Peyer's patch (tissue), 4 donors: ENCODE measurements at regions not wholly inside any gene's neighbourhood (a gene's known extent, or its start where the extent isn't known, plus 50 kb on each side); places are given as distances from the start of the nearest gene placed in this dataset.

Source experiments
- DNase-seq, 3 donors: peaks; one replicate each; pipeline ENCODE4 v3.0.0-alpha.2; 2017 to 2019
- H3K27ac ChIP-seq, 4 donors: fragments of 200-600 bp; sonication (generic); one replicate each; pipeline ENCODE4 v1.5.1; 2016 to 2019
- H3K27me3 ChIP-seq, 2 donors: fragments of 200-600 bp; sonication (generic); one replicate each; pipeline ENCODE4 v1.5.1; 2019
- H3K36me3 ChIP-seq, 3 donors: fragments of 200-600 bp; sonication (generic); one replicate each; pipeline ENCODE4 v1.5.1; 2016 to 2019
- H3K4me1 ChIP-seq, 4 donors: fragments of 200-600 bp; sonication (generic); one replicate each; pipeline ENCODE4 v1.5.1; 2016 to 2019
- H3K4me3 ChIP-seq, 4 donors: fragments of 200-600 bp; sonication (generic); 1 replicate in 3 of 4; 2 replicates in 1 of 4; pipeline ENCODE4 v1.5.1; 2016 to 2019; ENCODE audit warnings: mild to moderate bottlenecking in 1 of 4
- H3K9me3 ChIP-seq, 4 donors: fragments of 200-600 bp; sonication (generic); one replicate each; pipeline ENCODE4 v1.5.1; 2016 to 2019; ENCODE audit warnings: mild to moderate bottlenecking in 1 of 4
- POLR2A ChIP-seq, 2 donors: fragments of 450-650 bp; IDR thresholded peaks; one replicate each; pipeline ENCODE4 v1.5.1; 2017; ENCODE audit warnings: antibody characterized with exemption in 2 of 2, mild to moderate bottlenecking in 2 of 2, moderate library complexity in 2 of 2
- TF ChIP-seq, protein P1 (sequence below), 6 experiments: fragments of 450-650 bp in 4 of 6; fragments of 200-600 bp in 2 of 6; sonication (generic) in 1 of 6; IDR thresholded peaks; one replicate each; pipeline ENCODE4 v1.5.1; 2017 to 2019; ENCODE audit warnings: antibody characterized with exemption in 6 of 6, mild to moderate bottlenecking in 3 of 6, moderate library complexity in 1 of 6

- Histone ChIP-seq H3K36me3 (no peaks in the 10 kb centered on the region), H3K4me1 (no peaks in the 10 kb centered on the region), H3K9me3 (no peaks in the 10 kb centered on the region), H3K27ac (no peak overlapping the region), H3K27me3 (no peaks in the 10 kb centered on the region), H3K4me3 (no peak overlapping the region)
- no peak for DNase-seq
- TF ChIP-seq, protein P1, sequence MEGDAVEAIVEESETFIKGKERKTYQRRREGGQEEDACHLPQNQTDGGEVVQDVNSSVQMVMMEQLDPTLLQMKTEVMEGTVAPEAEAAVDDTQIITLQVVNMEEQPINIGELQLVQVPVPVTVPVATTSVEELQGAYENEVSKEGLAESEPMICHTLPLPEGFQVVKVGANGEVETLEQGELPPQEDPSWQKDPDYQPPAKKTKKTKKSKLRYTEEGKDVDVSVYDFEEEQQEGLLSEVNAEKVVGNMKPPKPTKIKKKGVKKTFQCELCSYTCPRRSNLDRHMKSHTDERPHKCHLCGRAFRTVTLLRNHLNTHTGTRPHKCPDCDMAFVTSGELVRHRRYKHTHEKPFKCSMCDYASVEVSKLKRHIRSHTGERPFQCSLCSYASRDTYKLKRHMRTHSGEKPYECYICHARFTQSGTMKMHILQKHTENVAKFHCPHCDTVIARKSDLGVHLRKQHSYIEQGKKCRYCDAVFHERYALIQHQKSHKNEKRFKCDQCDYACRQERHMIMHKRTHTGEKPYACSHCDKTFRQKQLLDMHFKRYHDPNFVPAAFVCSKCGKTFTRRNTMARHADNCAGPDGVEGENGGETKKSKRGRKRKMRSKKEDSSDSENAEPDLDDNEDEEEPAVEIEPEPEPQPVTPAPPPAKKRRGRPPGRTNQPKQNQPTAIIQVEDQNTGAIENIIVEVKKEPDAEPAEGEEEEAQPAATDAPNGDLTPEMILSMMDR (IDR thresholded peaks at IDR 0.05): no peak
- no peak for TF ChIP-seq POLR2A (IDR thresholded peaks at IDR 0.05)
Measured at GRCh38 chr12:58812214-58812613, 108.1 kb downstream of the LRIG3 start.

DNA sequence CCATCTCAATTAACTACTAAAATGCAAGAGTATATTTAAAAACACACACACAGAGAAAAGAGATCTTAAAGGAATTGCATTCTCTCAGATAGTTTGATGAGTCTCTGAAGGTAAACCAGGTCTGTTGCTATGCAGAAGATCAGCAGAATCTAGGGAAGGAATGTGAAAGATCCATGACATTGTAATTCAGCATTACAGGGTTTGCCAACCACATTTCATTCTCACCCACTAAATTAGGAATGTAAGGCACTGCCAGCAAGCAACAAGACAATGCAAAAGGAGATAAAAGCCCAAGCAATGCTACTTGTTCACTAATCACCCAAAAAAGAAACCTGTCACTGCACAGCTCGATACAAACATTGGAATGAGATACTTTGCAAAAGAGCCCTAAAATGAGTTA is 106.3 kb downstream of the LRIG3 start:
- no peak overlapping the region for H3K4me3 ChIP-seq
- H3K27ac ChIP-seq: no peak overlapping the region
- no peak for DNase-seq
- H3K27me3 ChIP-seq: no peaks in the 10 kb centered on the region
- no peaks in the 10 kb centered on the region for H3K4me1 ChIP-seq
- no peak for TF ChIP-seq POLR2A (IDR thresholded peaks at IDR 0.05)
- TF ChIP-seq, protein P1 (IDR thresholded peaks at IDR 0.05): no peak
- no peaks in the 10 kb centered on the region for H3K9me3 ChIP-seq
- no peaks in the 10 kb centered on the region for H3K36me3 ChIP-seq

DNA sequence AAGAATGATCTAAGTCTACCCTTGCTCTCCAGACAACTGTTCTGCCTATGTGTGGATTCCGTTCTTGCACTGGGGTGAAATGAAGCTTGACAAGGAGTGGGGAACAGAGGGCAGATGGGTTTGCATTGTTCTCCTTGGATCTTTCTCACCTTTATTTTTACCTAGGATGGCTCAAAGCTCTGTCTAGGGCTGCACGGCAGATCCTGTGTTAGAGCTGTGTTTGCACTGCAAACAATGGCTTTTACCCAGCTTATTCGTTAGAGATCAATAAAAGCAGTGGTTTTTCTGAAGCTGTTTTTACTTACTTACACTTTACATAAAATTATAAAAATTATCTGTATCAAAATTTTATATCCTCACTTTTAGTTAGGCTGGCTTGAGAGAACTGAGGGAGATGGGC is 105.1 kb downstream of the LRIG3 start:
- TF ChIP-seq POLR2A (IDR thresholded peaks at IDR 0.05): no peak
- TF ChIP-seq, protein P1 (IDR thresholded peaks at IDR 0.05): no peak
- Histone ChIP-seq H3K36me3 (no peaks in the 10 kb centered on the region), H3K27me3 (no peaks in the 10 kb centered on the region), H3K4me3 (no peak overlapping the region), H3K27ac (no peak overlapping the region), H3K4me1 (no peaks in the 10 kb centered on the region), H3K9me3 (no peaks in the 10 kb centered on the region)
- no peak for DNase-seq

GRCh38 chr12:58818546-58818945 is 101.8 kb downstream of the LRIG3 start:
- DNase-seq: no peak
- no peak overlapping the region for H3K27ac ChIP-seq
- H3K27me3 ChIP-seq: no peaks in the 10 kb centered on the region
- no peaks in the 10 kb centered on the region for H3K4me1 ChIP-seq
- H3K9me3 ChIP-seq: no peaks in the 10 kb centered on the region
- H3K36me3 ChIP-seq: no peaks in the 10 kb centered on the region
- no peak for TF ChIP-seq POLR2A (IDR thresholded peaks at IDR 0.05)
- TF ChIP-seq, protein P1 (IDR thresholded peaks at IDR 0.05): no peak
- no peak overlapping the region for H3K4me3 ChIP-seq

DNA sequence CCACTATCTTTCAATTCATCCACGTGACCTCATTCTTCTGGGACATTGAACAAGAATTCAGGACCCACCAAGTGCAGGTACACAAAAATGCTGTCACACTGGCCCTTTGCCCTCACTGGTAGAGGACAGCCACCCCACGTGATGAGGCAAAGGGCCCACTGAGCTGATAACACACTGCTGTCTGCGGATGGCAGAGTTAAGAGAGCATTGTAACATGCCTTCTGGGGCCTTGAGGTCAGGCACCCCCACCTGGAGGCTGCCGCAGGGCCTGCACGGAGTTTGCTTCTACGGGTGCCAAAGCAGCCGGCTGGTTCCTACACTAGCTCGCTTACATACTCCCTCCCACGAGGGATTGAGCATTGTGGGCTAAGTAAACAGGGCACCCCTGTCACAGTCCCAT is 101.0 kb downstream of the LRIG3 start:
- H3K27ac ChIP-seq: no peak overlapping the region
- H3K27me3 ChIP-seq: no peaks in the 10 kb centered on the region
- DNase-seq: no peak
- TF ChIP-seq POLR2A (IDR thresholded peaks at IDR 0.05): no peak
- TF ChIP-seq, protein P1 (IDR thresholded peaks at IDR 0.05): no peak
- no peaks in the 10 kb centered on the region for H3K36me3 ChIP-seq
- H3K4me3 ChIP-seq: no peak overlapping the region
- H3K4me1 ChIP-seq: no peaks in the 10 kb centered on the region
- H3K9me3 ChIP-seq: no peaks in the 10 kb centered on the region

DNA sequence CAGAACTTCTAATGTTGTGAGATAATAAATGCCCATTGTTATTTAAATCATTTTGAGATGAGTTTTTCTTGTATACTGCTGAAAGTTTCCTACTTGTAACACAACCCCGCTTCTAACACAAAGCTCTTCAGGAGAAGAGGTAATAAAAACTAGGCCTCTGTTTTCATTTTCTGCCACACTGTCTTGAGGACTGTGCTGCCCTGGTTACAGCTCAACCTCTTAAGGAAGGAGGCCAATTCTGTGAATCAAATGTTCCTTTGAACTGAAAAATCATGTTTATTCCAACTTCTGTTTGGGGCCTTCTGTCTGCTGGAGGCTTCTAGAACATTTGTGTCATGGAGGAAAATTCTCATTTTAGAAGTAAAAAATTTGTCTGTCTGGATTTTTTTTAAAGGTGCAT is 100.3 kb downstream of the LRIG3 start:
- H3K4me1 ChIP-seq: no peaks in the 10 kb centered on the region
- TF ChIP-seq POLR2A (IDR thresholded peaks at IDR 0.05): no peak
- TF ChIP-seq, protein P1 (IDR thresholded peaks at IDR 0.05): no peak
- H3K36me3 ChIP-seq: no peaks in the 10 kb centered on the region
- no peak overlapping the region for H3K27ac ChIP-seq
- no peaks in the 10 kb centered on the region for H3K27me3 ChIP-seq
- no peaks in the 10 kb centered on the region for H3K9me3 ChIP-seq
- DNase-seq: no peak
- H3K4me3 ChIP-seq: no peak overlapping the region
